Fibroblast of skin of back (primary cell): ENCODE measurements at regions not wholly inside any gene's neighbourhood (a gene's known extent, or its start where the extent isn't known, plus 50 kb on each side); places are given as distances from the start of the nearest gene placed in this dataset.

Experiments
- DNase-seq: peaks from one replicate; pipeline ENCODE4 v3.0.0-alpha.2; 2013

DNA sequence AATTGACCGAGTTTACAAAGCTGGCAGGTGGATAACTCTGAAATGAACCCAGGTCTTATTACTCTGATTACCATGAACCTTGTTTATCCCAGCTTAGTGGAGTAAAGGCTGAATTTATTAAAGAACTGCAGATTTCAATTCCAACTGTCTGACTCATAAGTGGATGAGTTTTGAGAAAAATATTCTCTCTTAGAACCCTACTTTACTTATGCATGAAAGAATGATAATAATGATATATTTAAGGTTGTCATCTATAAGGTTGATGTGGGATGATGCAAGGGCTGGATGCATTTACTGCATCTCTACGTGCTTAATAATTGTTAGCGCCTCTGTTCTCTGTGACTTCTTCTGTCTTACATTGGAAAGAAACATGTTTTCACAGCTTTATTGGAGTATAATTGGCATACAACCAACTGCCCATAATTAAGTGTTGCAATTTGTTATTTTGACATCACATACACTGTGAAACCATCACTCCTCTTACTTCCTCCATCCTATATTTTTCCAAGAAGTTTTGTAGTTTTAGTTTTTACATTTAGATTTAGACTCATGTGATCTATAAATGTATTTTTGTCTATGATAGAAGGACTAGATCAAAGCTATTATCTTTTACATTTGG, 771.2 kb upstream of the ARRDC4 start:
- DNase-seq: peak; percentile 1

DNA sequence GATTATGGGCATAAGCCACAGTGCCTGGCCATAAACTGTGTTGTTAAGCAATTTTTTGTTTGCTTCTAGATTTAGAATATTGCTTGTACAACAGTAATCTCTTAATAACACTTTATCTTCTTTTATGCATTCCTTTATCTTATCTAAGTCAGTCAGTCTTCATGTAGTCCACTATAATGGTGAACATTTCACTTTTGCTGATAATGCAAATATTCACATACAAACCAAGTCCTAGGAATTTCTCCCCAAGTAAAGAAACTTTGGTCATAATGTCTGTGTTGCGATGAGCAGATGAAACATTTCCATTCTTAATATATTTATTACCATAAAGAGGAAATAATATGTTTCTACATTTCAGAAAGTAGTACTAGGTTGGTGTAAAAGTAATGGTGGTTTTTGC, 765.8 kb upstream of the ARRDC4 start:
- no peak for DNase-seq

DNA sequence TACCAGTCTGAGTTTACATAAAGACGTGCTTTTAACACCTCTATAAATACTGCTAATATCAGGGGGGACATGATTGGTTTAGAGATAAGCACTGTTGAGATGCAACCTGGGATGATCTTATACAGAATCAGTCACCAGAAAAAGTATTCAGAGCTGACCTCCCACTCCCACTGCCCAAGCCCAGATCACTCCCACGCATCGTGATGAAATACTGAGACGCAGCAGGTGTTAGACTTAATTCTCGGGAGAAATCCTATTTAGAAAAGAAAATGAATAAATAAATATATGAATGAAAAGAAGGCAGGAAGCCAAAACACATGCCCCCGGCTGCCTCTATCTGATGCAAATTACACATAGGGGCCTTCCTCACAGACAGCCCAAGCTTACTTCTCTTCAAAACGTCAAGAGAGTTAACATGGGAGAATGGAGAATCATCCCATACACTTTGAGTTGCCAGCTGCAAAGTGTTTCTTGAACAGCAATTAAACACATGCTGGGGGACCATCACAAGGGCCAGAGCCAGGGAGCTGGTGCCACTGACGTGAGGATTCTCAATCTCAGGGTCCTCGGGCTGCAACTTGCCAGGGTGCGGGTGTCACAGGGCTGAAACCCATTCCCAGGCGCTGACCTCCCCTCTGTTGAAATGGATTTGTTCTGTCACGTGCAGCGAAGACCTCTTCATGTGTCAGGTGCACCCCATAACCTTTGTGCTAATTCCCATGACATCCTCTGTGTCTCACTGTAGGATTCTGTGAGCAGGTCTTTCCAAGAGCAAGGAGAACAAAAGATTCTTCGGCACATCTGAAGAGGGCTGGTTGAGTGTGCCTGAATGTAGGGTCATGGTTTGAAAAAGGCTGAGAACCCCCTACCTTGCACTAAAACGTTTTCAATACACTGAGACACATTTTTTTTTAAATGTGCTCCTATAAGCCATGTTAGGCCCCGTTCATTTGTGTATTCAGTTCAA, 764.2 kb upstream of the ARRDC4 start:
- no peak for DNase-seq

DNA sequence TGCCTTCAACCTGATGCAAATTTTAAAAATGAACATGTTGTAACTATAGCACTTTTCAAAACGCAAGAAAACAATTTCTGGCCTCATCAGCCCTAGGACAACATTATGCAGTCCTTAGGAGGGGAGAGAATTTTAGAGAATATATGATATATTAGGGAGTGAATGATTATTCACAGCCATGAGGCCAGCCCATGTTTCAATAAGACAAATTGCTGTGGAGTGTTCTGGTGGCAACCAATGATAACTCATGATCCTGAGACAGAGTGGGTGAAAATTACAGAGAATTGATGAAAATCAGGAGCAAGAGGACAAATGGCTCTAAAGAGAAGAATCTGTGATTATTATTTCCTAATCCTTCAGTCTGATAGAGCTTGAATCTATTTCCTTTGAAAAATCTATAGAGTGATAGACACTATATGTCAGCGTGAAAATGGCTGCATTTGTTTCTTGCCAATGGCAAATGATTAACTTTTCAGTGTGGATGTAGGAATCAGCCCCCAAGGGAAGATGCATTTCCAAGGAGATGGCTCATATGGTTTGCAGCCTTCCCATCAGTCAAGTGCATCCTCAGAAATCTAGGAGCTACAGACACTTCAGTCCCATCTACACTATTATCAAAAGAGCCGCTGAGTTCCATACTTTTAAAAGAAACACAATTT, 761.0 kb upstream of the ARRDC4 start:
- DNase-seq: no peak

DNA sequence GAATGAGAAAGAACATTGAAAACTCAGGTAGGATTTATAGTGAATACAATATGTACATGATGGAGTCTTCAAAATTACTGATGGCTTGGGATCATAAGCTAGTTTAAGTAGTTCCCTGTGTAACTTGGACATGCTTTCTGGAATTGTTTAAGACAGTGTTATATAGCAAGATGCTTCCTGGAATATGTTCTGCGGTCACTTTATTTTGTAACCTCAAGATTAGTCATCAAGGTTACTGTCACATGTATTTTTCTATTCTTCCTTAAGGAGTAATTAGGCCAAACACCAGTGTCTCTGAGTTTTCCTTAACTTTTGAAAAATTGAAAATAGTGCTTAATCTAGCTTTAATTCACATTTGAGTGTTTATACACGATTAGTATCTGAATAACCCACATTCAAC, 760.3 kb upstream of the ARRDC4 start:
- DNase-seq: no peak

DNA sequence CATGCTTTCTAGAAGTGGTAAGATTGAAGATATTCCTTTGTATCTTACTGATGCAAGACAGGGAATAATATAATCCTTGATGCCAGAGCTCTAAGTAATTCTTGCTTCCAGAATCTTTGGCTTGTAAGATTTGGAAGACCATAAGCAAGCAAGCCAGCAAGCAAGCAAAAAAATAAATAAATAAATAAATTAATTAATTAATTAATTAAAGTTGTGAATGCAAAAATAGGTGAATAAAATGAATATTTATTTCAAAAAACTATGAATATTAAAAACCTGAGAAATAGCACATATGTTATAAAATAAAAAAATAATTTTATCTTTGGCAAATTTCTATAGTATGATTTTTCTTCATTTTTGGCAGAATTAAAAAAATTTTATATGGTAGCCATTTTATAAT, 750.2 kb upstream of the ARRDC4 start:
- no peak for DNase-seq

DNA sequence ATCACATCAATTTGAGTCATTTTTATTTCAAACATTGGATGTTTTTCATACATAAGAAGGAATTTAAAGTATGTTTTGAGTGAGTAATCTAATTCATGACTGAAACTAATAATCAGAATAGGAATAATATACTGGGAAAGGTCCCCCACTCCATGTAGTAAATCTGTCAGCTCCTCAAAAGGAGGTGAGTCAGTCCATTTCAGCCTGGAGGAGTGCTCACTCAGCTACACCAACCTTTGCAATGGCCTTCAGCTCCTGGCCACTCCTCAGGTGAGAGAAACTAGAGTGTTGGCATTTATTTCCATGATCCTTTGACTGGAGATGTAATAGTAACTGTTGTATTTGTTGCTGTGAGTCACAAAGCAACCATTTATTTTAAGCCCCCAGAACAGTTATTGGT, 744.9 kb upstream of the ARRDC4 start:
- no peak for DNase-seq

DNA sequence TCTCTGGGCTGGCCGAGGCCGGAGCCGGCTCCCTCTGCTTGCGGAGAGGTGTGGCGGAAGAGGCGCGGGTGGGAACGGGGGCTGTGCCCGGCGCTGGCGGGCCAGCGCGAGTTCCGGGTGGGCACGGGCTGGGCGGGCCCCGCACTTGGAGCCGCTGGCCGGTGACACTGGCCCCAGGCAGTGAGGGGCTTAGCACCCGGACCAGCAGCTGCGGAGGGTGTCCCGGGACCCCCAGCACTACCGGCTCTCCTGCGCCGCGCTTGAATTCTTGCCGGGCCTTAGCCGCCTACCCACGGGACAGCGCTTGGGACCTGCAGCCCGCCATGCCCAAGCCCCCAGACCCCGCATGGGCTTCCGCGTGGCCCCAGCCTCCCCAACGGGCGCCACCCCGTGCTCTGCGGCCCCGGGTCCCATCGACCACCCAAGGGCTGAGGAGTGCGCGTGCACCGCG, 736.3 kb upstream of the ARRDC4 start:
- no peak for DNase-seq

DNA sequence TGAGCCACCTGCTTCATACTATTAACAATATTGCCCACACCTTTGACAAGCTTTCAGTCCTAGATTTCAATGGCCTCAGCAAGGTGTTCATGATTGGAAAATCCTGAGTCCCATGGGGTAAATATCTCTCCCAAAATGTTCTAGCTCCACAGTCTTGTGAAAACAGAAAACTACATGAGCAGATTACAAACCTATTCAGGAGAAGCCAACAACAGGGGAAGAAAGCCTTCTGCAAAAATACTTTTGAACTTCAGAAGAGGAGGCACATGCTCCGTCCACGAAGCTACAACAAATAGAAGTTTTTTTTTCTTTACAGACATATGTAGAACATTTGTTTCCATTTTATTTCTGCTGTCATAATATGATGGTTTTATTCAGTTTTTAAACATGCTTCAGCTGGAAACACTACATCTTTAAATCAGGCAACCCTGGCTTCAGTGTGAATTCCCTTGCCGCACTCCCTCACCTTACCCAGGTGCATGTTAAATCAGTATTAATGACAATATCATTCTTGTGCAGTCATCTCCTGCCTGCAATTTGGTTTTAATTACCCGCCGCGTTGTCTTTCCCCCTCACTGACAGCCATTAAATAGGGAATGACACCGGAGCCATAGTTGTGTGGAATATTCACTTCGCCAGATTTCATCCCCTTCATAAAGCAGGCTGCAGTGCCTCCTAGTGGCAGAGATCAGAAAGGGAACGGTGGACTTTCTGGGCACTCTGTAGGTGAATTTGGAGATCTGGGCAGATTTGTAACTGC, 725.5 kb upstream of the ARRDC4 start:
- DNase-seq: peak; percentile 35

DNA sequence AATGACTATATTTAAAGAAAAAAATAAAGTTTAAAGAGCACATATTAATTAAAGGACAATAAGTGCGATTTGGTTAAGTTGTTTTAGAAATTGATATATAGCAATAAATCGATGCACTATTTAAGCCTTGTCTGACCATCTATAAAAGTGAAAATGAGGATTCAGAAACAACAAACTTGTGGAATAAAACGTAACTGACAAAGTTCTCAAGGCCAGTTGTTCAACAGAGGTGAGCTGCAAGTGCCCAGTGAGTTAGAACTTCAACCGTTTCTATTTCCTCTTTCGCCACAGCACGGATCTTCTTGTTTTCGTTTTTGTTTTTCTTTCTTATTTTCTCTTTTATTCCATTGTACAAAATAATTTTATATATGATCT, 724.9 kb upstream of the ARRDC4 start:
- no peak for DNase-seq

DNA sequence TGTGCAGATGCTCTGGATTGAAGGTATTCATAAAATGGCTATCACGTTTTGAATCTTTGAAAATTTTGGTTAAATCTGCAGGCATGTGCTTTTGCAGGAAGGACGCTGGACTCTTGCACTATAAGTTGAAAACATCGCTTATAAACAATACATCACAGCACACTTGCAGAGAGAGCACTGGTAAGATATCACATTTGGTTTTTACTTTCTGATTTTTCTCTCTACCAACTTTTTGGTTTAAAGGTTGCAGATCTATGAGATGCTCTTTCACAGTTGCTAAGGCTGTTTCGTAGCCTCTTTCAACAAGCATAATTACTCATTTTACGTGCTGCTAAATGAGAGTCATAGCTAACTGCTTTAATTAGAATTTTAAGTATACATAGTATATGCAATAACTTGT, 724.4 kb upstream of the ARRDC4 start:
- DNase-seq: no peak

DNA sequence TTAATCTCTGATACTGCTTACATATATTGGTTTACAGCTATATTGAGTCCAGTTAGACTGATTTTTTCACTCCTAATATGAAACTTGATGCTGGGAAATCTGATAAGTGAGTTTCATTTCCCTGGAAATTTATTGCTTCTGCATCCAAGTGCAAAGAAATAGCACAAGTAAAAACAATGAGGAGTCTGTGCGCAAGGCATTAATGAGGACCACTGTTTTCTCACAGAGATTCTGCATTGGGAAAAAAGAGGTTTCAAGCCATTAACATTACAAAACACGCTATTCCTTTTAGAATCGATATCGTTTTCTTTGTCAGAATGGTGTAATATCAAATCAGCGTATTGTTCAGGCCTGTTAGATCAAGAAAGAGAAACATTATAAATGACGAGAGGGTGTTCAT, 723.3 kb upstream of the ARRDC4 start:
- DNase-seq: no peak

DNA sequence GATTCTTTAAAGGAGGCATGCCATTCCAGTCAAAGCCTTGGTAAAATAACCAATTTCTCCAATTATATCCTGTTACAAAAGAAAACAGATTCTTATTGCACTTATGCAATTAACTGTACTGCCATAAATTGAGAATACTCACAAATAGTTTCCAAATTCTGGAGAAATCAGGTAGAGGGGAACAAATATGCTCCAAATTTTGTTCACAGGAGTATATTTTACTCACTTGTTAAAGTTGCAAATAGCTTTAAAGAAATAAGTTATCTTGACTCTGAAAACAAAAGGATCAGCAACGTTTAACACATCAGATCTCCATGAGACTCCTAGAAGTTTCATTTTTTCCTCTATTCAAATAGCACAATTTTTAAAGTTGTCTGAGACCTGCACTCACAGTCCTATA, 712.1 kb upstream of the ARRDC4 start:
- no peak for DNase-seq

DNA sequence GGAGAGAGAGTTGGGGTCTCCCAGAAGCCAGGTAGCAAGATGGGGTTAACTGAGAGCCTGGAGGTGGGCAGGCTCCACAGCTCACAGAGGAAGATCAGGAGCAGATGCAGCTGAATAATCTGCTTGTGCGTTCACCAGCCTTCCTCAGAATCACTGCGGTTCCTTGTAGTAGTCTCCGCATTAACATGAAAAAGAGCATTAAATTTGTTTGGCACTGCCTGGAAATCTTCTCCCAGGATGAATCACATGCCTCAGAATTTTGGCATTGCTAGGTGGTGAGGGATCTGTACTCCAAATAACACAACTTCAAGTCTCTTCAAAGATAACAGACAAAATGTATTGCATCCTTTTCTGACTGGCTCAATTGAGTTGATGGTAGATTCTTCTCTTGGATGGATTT, 700.6 kb upstream of the ARRDC4 start:
- DNase-seq: no peak

DNA sequence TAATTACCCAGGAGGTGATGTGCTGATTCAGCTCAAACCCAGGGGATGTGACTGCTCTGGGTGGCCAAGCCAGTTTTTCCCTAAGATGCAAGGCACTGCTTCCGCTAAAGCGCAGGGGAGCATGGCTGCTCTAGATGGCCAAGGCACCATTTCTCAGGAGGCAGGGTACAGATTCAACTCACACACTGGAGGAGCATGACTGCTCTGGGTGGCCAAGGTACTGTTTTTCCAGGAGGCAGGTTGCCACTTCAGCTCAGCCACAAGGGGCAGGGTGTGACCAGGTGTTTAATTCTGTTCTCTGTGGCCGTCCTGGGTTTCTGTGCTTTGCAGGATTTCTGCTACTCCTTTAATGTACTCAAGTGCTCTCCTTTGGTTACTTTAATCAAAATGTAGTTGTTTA, 659.3 kb upstream of the ARRDC4 start:
- no peak for DNase-seq

DNA sequence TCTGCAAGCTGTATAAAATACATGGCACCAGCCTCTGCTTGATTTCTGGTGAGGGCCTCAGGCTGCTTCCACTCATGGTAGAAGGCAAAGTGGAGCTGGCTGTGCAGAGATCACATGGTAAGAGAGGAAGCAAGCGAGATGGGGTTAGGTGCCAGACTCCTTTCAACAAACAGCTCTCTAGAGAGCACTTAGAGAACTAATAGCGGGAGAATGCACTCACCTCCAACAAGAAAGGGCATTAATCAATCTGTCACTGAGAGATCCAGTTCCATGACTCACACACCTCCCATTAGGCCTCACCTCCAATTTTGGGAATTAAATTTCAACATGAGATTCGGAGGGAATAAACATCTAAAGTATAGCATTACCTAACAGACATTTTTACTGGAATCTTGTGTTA, 644.1 kb upstream of the ARRDC4 start:
- no peak for DNase-seq

DNA sequence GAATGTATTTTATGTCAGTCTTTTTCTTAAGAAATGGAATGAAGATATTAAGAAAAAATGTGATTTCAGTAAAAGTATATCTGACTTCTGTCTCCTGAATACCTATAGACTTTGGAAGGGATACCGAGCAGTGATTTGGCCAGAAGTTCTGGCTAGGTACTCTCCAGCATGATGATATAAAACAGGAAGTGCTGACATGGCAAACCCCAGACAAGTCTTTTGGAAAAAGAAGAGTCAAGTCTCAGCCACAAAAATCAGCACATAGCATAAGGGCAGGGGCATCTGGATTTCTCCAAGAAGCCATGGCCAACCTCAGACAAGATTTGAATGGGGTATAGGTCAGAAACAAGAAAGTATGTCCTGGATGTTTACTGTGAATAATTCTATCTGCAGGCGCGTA, 643.3 kb upstream of the ARRDC4 start:
- DNase-seq: no peak

DNA sequence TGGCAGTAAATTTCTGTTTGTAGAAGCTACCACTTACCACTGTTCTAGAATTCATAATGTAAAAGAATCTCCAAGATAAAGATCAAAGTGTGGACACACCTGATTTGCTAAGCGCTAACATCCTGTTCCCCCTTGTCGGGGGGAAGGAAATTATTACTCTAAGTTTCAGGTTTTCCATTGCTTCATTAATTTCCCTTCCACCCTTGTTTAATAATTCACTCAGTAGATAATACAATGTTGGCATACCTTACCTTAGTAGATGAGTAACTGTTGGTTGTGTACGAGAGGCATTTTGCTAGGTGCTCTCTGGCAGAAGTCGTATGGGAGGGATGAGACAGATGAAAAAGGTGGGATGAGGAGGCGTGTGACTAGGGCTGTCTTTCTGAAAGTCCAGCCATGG, 641.2 kb upstream of the ARRDC4 start:
- DNase-seq: no peak

DNA sequence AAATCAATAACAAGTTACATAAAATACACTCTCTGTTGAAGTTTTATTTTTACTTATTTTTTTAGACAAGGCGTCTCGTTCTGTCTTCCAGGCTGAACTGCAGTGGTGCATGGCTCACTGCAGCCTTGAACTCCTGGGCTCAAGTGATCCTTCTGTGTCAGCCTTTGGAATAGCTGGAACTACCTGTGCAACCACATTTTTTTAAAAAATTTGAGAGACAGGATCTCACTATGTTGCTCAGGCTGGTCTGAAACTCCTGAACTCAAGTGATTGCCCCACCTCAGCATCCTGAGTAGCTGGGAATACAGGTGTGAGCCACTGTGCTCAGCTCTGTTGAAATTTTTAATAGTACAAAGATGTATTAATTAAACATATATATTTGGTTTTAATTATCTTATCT, 614.3 kb upstream of the ARRDC4 start:
- DNase-seq: no peak

DNA sequence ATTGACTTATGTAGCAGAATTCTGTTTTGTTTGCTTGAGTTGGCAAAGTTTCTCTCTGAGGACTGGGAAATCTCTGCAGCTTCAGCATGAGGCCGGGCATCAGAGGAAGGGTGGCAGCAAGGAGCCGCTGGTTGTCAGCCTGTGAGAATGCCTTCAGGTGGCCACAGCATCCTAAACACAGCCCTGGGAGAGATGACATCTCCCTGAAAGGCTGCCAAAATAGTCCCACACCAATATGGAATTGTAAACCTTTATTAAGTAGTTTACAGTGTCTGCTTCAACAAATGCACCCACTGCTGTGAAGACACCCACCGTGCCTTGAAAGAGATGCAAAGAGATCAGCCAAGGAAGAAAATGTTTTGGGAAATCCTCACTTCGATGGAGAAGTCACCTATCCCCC, 609.7 kb upstream of the ARRDC4 start:
- no peak for DNase-seq

DNA sequence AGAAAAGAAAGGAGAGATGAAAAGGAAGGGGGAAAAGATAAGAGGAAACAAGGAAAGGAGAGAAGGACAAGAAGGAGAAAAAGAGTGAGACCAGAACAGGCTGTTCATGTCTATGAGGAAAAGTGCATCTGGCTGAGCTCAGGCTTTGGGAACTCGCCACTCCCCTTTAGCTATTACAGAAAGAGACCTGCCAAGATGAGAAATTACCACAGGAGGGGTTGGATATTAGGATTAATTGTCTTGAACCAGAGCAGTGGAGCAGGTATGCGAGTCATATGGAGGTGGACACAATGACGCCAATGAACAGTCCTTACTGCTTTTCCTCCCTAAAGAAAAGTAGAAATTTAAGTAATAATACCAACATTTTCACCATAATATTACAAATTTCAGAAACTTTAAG, 577.0 kb upstream of the ARRDC4 start:
- DNase-seq: no peak

DNA sequence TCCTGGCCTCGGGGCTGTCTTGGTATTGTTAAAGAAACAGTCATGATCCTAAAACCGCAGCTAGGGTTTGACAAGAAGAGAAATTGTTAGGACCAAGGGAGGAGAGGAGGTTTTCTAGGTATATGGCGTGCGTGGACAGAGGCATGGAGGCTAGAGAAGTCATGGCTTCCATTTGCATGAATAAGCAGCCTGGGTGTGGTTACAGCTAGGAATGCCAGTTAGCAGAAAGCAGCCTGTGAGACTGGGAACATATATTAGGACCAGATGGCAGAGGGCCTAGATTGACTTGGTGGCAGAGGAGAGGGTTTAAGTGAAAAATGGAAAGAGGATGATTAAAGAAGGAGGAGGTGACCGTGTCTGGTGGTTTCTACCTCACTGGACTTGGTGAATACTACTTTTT, 573.6 kb upstream of the ARRDC4 start:
- peak; percentile 5 for DNase-seq

DNA sequence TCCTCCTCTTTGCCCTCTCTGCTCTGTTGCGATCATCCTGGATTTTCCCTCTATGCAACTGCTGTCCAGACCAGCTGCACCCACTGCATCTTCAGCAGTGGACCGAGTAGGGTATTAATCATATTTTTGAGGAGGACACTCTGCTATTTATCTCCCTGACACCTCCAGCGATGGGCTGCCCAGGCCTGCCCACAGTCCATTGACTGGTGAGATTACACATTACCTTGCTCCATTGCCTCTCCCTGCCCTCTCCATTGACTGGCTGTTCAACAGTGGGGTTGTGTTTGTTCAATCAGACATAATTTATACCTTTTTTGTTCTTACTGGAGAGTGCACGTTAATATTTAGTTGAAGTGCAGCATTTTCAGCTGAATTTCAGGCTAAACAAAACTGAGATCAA, 559.3 kb upstream of the ARRDC4 start:
- no peak for DNase-seq
